Endodermal cell (in vitro differentiated cells): ENCODE measurements at regions not wholly inside any gene's neighbourhood (a gene's known extent, or its start where the extent isn't known, plus 50 kb on each side); places are given as distances from the start of the nearest gene placed in this dataset.
"Not testable (repeated sequence)": the region's sequence is repeated elsewhere in the genome, so short reads cannot be mapped to it uniquely, and the experiment has no call there.

Experiments used
- DNase-seq: peaks from one replicate; pipeline ENCODE4 v3.0.0-alpha.2; 2017
- H3K27ac ChIP-seq: 2 replicates; pipeline ENCODE4 v1.5.1; 2013; ENCODE audit warnings: mild to moderate bottlenecking, low read depth, low read length, moderate library complexity
- H3K27me3 ChIP-seq: 2 replicates; pipeline ENCODE4 v1.6.1; 2013; ENCODE audit warnings: mild to moderate bottlenecking, low read length, moderate library complexity; ENCODE audit not compliant: insufficient read depth, control insufficient read depth, poor library complexity, severe bottlenecking
- H3K36me3 ChIP-seq: 2 replicates; pipeline ENCODE4 v1.7.0; 2013; ENCODE audit warnings: mild to moderate bottlenecking, low read length, moderate library complexity; ENCODE audit not compliant: control insufficient read depth, insufficient read depth
- H3K4me1 ChIP-seq: one replicate; pipeline ENCODE4 v1.7.0; 2013; ENCODE audit warnings: low read length; ENCODE audit not compliant: control insufficient read depth, insufficient read depth
- H3K4me3 ChIP-seq: 2 replicates; pipeline ENCODE4 v1.5.1; 2013; ENCODE audit warnings: mild to moderate bottlenecking, low read length, moderate library complexity
- H3K9ac ChIP-seq: 2 replicates; pipeline ENCODE4 v1.6.1; 2013; ENCODE audit warnings: mild to moderate bottlenecking, low read length, moderate library complexity; ENCODE audit not compliant: poor library complexity, severe bottlenecking; ENCODE audit errors: extremely low read depth
- H3K9me3 ChIP-seq: 2 replicates; pipeline ENCODE4 v1.6.1; 2013; ENCODE audit warnings: mild to moderate bottlenecking, low read length, moderate library complexity; ENCODE audit not compliant: control insufficient read depth
- H3K27ac Mint-ChIP-seq: 2 replicates; pipeline ENCODE4 v1.8.0; 2020; ENCODE audit warnings: mixed read lengths
- H3K27me3 Mint-ChIP-seq: 2 replicates; pipeline ENCODE4 v1.8.0; 2021; ENCODE audit warnings: mild to moderate bottlenecking, mixed read lengths; ENCODE audit not compliant: insufficient read depth
- H3K36me3 Mint-ChIP-seq: 2 replicates; pipeline ENCODE4 v1.8.0; 2020; ENCODE audit warnings: low read depth, mixed read lengths
- H3K4me1 Mint-ChIP-seq: 2 replicates; pipeline ENCODE4 v1.8.0; 2020; ENCODE audit warnings: mixed read lengths
- H3K4me3 Mint-ChIP-seq: 2 replicates; pipeline ENCODE4 v1.8.0; 2020; ENCODE audit warnings: mild to moderate bottlenecking, moderate library complexity, mixed read lengths
- H3K9me3 Mint-ChIP-seq: 2 replicates; pipeline ENCODE4 v1.8.0; 2020; ENCODE audit warnings: mild to moderate bottlenecking, mixed read lengths
- CTCF ChIP-seq: fragments of 200-600 bp; sonication (generic); conservative IDR thresholded peaks from 2 replicates; pipeline ENCODE4 v1.5.0; 2021; ENCODE audit warnings: antibody characterized with exemption, mild to moderate bottlenecking
- WGBS, 2 experiments: methylation state at CpG; one replicate each; pipeline versions ENCODE4 v1.1.5 to v1.1.7; 2013; ENCODE audit warnings: missing lambda C conversion rate in 2 of 2, mixed read lengths in 1 of 2; ENCODE audit not compliant: insufficient coverage in 1 of 2, insufficient read length in 1 of 2; 5-methylcytosine and 5-hydroxymethylcytosine counted together

- 80% methylated on average over 2 of the region's 3 CpGs; no CpG with 5 or more reads in 1 of the 2 experiments for WGBS, 2 experiments
- H3K27me3 Mint-ChIP-seq, H3K4me1 ChIP-seq, H3K27me3 ChIP-seq, H3K9me3 Mint-ChIP-seq, H3K36me3 Mint-ChIP-seq, H3K4me3 ChIP-seq, H3K27ac Mint-ChIP-seq, H3K9ac ChIP-seq, H3K36me3 ChIP-seq, H3K4me3 Mint-ChIP-seq, DNase-seq, H3K27ac ChIP-seq, H3K9me3 ChIP-seq, H3K4me1 Mint-ChIP-seq: not testable (repeated sequence)
These were observed 69.1 kb downstream of the ZNF518B start for GRCh38 chr4:10388146-10388545.

GRCh38 chr4:10385994-10386394 is 71.2 kb downstream of the ZNF518B start:
- Mint-ChIP-seq H3K27me3 (peaks cover 10% of the 10 kb centered on the region), H3K4me3 (no peak overlapping the region), H3K27ac (no peak overlapping the region), H3K9me3 (peaks cover 3% of the 10 kb centered on the region), H3K4me1 (peaks cover 3% of the 10 kb centered on the region), H3K36me3 (no peaks in the 10 kb centered on the region)
- Histone ChIP-seq H3K4me1 (no peaks in the 10 kb centered on the region), H3K9ac (no peak overlapping the region), H3K36me3 (no peaks in the 10 kb centered on the region), H3K4me3 (no peak overlapping the region), H3K27ac (no peak overlapping the region), H3K27me3 (no peaks in the 10 kb centered on the region), H3K9me3 (no peaks in the 10 kb centered on the region)
- no peak for DNase-seq
- no peak for TF ChIP-seq CTCF
- WGBS, 2 experiments, result 94 to 96% methylated on average over 3 of the region's 3 CpGs

GRCh38 chr4:10384974-10385373 is 72.3 kb downstream of the ZNF518B start:
- H3K4me1 ChIP-seq, result no peaks in the 10 kb centered on the region
- no peak overlapping the region for H3K4me3 ChIP-seq
- H3K36me3 ChIP-seq, result no peaks in the 10 kb centered on the region
- DNase-seq, result no peak
- Mint-ChIP-seq H3K9me3 (no peaks in the 10 kb centered on the region), H3K4me1 (peaks cover 3% of the 10 kb centered on the region), H3K4me3 (no peak overlapping the region), H3K27ac (no peak overlapping the region), H3K36me3 (no peaks in the 10 kb centered on the region), H3K27me3 (peaks cover 12% of the 10 kb centered on the region)
- H3K9ac ChIP-seq, result no peak overlapping the region
- no peaks in the 10 kb centered on the region for H3K27me3 ChIP-seq
- H3K27ac ChIP-seq, result no peak overlapping the region
- no peak for TF ChIP-seq CTCF
- no peaks in the 10 kb centered on the region for H3K9me3 ChIP-seq
- WGBS, 2 experiments, result 79 to 90% methylated on average over 1 of the region's 1 CpG

- Histone ChIP-seq H3K9ac (no peak overlapping the region), H3K4me1 (no peaks in the 10 kb centered on the region), H3K36me3 (no peaks in the 10 kb centered on the region), H3K27ac (no peak overlapping the region), H3K27me3 (no peaks in the 10 kb centered on the region), H3K9me3 (no peaks in the 10 kb centered on the region), H3K4me3 (no peak overlapping the region)
- 40 to 60% methylated on average over 1 to 2 of the region's 3 CpGs for WGBS, 2 experiments
- no peak for TF ChIP-seq CTCF
- H3K9me3 Mint-ChIP-seq, result no peaks in the 10 kb centered on the region
- no peaks in the 10 kb centered on the region for H3K36me3 Mint-ChIP-seq
- H3K4me1 Mint-ChIP-seq, result no peaks in the 10 kb centered on the region
- H3K27me3 Mint-ChIP-seq, result peaks cover 12% of the 10 kb centered on the region
- no peak overlapping the region for H3K4me3 Mint-ChIP-seq
- H3K27ac Mint-ChIP-seq, result no peak overlapping the region
- DNase-seq, result no peak
These were observed 73.8 kb downstream of the ZNF518B start for GRCh38 chr4:10383417-10383816.

- not testable (repeated sequence) for H3K9me3 Mint-ChIP-seq, H3K9ac ChIP-seq, H3K27me3 ChIP-seq, H3K4me3 Mint-ChIP-seq, H3K27ac Mint-ChIP-seq, H3K4me1 Mint-ChIP-seq, H3K27ac ChIP-seq, DNase-seq, H3K4me3 ChIP-seq, H3K4me1 ChIP-seq, H3K9me3 ChIP-seq, H3K36me3 Mint-ChIP-seq, H3K36me3 ChIP-seq
- peaks cover 18% of the 10 kb centered on the region for H3K27me3 Mint-ChIP-seq
- WGBS, 2 experiments, result 90 to 93% methylated on average over 1 of the region's 1 CpG
These were observed 75.1 kb downstream of the ZNF518B start for GRCh38 chr4:10382171-10382570.
